WTC11 (cell line): ENCODE measurements at regions not wholly inside any gene's neighbourhood (a gene's known extent, or its start where the extent isn't known, plus 50 kb on each side); places are given as distances from the start of the nearest gene placed in this dataset.

ENCODE experiments used
- ATAC-seq: fragments of 200-7000 bp; cut with Tn5 transposase; 2 replicates; pipeline ENCODE4 v1.10.0; 2021; ENCODE audit warnings: mild to moderate bottlenecking, moderate library complexity
- CTCF ChIA-PET: fragments of 300-600 bp; sonication (Branson Sonifier 250); formaldehyde crosslinking; loops from one replicate; lab custom pipeline; 2021; ENCODE audit warnings: antibody characterized with exemption; lab: Charles Lee
- POLR2A ChIA-PET: fragments of 350-600 bp; sonication (Branson Sonifier 250); formaldehyde crosslinking; loops from one replicate; lab custom pipeline; 2021; ENCODE audit warnings: antibody characterized with exemption; lab: Charles Lee
- DNase-seq: peaks from one replicate; pipeline ENCODE4 v3.0.0; 2021; ENCODE audit warnings: low spot score
- H3K27ac Mint-ChIP-seq: 2 replicates; pipeline ENCODE4 v1.8.0; 2021; ENCODE audit warnings: mixed read lengths
- H3K27me3 Mint-ChIP-seq: 2 replicates; pipeline ENCODE4 v1.8.0; 2021; ENCODE audit warnings: low read depth, mild to moderate bottlenecking, moderate library complexity, mixed read lengths
- H3K36me3 Mint-ChIP-seq: 2 replicates; pipeline ENCODE4 v1.8.0; 2021; ENCODE audit warnings: mixed read lengths
- H3K4me1 Mint-ChIP-seq: 2 replicates; pipeline ENCODE4 v1.8.0; 2022; ENCODE audit warnings: mixed read lengths
- H3K4me3 Mint-ChIP-seq: 2 replicates; pipeline ENCODE4 v1.8.0; 2021; ENCODE audit warnings: mild to moderate bottlenecking, moderate library complexity, mixed read lengths
- H3K9me3 Mint-ChIP-seq: 2 replicates; pipeline ENCODE4 v1.8.0; 2021; ENCODE audit warnings: mixed read lengths
- ATF1 ChIP-seq: sonication (generic); formaldehyde crosslinking; IDR thresholded peaks from 2 replicates; pipeline ENCODE4 v1.8.1; 2023; ENCODE audit warnings: mild to moderate bottlenecking, moderate library complexity, missing genetic modification reagents
- CREM ChIP-seq: sonication (generic); formaldehyde crosslinking; IDR thresholded peaks from 2 replicates; pipeline ENCODE4 v1.8.1; 2022; ENCODE audit warnings: mild to moderate bottlenecking, missing genetic modification reagents, moderate library complexity
- E2F4 ChIP-seq: sonication (generic); formaldehyde crosslinking; IDR thresholded peaks from 2 replicates; pipeline ENCODE4 v1.8.1; 2022; ENCODE audit warnings: low read depth, mild to moderate bottlenecking, moderate library complexity, missing genetic modification reagents, borderline replicate concordance
- ELF4 ChIP-seq: sonication (generic); formaldehyde crosslinking; IDR thresholded peaks from 2 replicates; pipeline ENCODE4 v1.8.1; 2022; ENCODE audit warnings: low read depth, mild to moderate bottlenecking, moderate library complexity, missing genetic modification reagents
- GTF2I ChIP-seq: fragments of 250-450 bp; sonication (Bioruptor Pico); conservative IDR thresholded peaks from 2 replicates; pipeline ENCODE4 v1.4.0; 2021; ENCODE audit warnings: mild to moderate bottlenecking
- IRF1 ChIP-seq: sonication (generic); formaldehyde crosslinking; IDR thresholded peaks from 2 replicates; pipeline ENCODE4 v1.8.0; 2023; ENCODE audit warnings: missing genetic modification reagents
- JAZF1 ChIP-seq: fragments of 250-450 bp; sonication (Bioruptor Pico); IDR thresholded peaks from 2 replicates; pipeline ENCODE4 v1.9.0; 2021; ENCODE audit warnings: moderate library complexity, mild to moderate bottlenecking, inconsistent platforms
- MXD4 ChIP-seq: fragments of 250-450 bp; sonication (Bioruptor Pico); IDR thresholded peaks from 2 replicates; pipeline ENCODE4 v1.8.0; 2021; ENCODE audit warnings: mild to moderate bottlenecking, moderate library complexity, borderline replicate concordance
- MYBL2 ChIP-seq: sonication (generic); formaldehyde crosslinking; IDR thresholded peaks from 2 replicates; pipeline ENCODE4 v1.8.1; 2023; ENCODE audit warnings: mild to moderate bottlenecking, moderate library complexity, missing genetic modification reagents
- NFATC4 ChIP-seq: fragments of 250-450 bp; sonication (Bioruptor Pico); IDR thresholded peaks from 2 replicates; pipeline ENCODE4 v1.9.0; 2021; ENCODE audit warnings: mild to moderate bottlenecking
- PREB ChIP-seq: sonication (generic); formaldehyde crosslinking; IDR thresholded peaks from 2 replicates; pipeline ENCODE4 v1.8.1; 2022; ENCODE audit warnings: mild to moderate bottlenecking, missing genetic modification reagents, moderate library complexity, borderline replicate concordance
- TCF7 ChIP-seq: sonication (generic); formaldehyde crosslinking; IDR thresholded peaks from 2 replicates; pipeline ENCODE4 v1.8.0; 2022; ENCODE audit warnings: mild to moderate bottlenecking, low read depth, missing genetic modification reagents, moderate library complexity
- ZNF317 ChIP-seq: sonication (generic); formaldehyde crosslinking; IDR thresholded peaks from 2 replicates; pipeline ENCODE4 v1.8.1; 2023; ENCODE audit warnings: low read depth, mild to moderate bottlenecking, moderate library complexity, missing genetic modification reagents, borderline replicate concordance
- ZNF416 ChIP-seq: fragments of 250-450 bp; sonication (Bioruptor Pico); IDR thresholded peaks from 2 replicates; pipeline ENCODE4 v1.9.0; 2021; ENCODE audit warnings: mild to moderate bottlenecking, inconsistent platforms
- ZNF423 ChIP-seq: fragments of 250-450 bp; sonication (Bioruptor Pico); IDR thresholded peaks from 2 replicates; pipeline ENCODE4 v2.1.2; 2022; ENCODE audit warnings: mild to moderate bottlenecking, moderate library complexity
- ZNF671 ChIP-seq: fragments of 250-450 bp; sonication (Bioruptor Pico); IDR thresholded peaks from 2 replicates; pipeline ENCODE4 v1.8.0; 2021; ENCODE audit warnings: mild to moderate bottlenecking
- TF ChIP-seq, protein P1 (sequence below): sonication (generic); formaldehyde crosslinking; IDR thresholded peaks from 2 replicates; pipeline ENCODE4 v1.8.0; 2022; ENCODE audit warnings: mild to moderate bottlenecking, missing genetic modification reagents
- TF ChIP-seq, protein P2 (sequence below): sonication (generic); formaldehyde crosslinking; IDR thresholded peaks from 2 replicates; pipeline ENCODE4 v1.8.0; 2023; ENCODE audit warnings: missing genetic modification reagents, mild to moderate bottlenecking, borderline replicate concordance
- TF ChIP-seq, protein P3 (sequence below): sonication (generic); formaldehyde crosslinking; IDR thresholded peaks from 2 replicates; pipeline ENCODE4 v1.8.0; 2022; ENCODE audit warnings: mild to moderate bottlenecking, missing genetic modification reagents
- TF ChIP-seq, protein P4 (sequence below): fragments of 250-450 bp; sonication (Bioruptor Pico); IDR thresholded peaks from 2 replicates; pipeline ENCODE4 v1.9.0; 2021; ENCODE audit warnings: mild to moderate bottlenecking, borderline replicate concordance

DNA sequence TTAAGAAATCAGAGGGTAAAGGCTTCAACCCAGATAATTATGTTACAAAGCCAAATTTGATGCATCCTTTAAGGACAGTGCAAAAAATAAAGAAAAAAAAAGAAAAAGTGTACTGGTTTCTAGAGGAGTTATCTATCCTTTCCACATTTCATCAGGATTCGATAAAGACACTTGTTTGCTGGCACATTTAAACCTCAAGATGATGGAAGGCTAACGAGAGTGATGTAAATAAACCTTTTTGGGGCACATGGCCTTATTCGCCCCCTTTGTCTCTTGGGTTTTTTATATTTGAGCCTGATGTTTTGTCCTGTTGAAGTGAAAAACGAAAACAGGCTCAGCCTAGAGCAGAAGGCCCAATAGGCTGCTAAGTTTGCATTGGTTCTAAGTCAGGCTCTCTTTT lies 416.5 kb downstream of the TAF11L14 start:
- Mint-ChIP-seq H3K27ac (no peak overlapping the region), H3K27me3 (no peaks in the 10 kb centered on the region), H3K4me3 (no peak overlapping the region), H3K4me1 (no peaks in the 10 kb centered on the region), H3K36me3 (no peaks in the 10 kb centered on the region), H3K9me3 (peaks cover 6% of the 10 kb centered on the region)
- CTCF ChIA-PET = no interaction called here
- no peak for DNase-seq
- POLR2A ChIA-PET = no interaction called here
- no peak for ATAC-seq
- TF ChIP-seq CREM (CRISPR knock-in tag) = no peak
- no peak for TF ChIP-seq JAZF1 (CRISPR knock-in tag)
- TF ChIP-seq, protein P1, sequence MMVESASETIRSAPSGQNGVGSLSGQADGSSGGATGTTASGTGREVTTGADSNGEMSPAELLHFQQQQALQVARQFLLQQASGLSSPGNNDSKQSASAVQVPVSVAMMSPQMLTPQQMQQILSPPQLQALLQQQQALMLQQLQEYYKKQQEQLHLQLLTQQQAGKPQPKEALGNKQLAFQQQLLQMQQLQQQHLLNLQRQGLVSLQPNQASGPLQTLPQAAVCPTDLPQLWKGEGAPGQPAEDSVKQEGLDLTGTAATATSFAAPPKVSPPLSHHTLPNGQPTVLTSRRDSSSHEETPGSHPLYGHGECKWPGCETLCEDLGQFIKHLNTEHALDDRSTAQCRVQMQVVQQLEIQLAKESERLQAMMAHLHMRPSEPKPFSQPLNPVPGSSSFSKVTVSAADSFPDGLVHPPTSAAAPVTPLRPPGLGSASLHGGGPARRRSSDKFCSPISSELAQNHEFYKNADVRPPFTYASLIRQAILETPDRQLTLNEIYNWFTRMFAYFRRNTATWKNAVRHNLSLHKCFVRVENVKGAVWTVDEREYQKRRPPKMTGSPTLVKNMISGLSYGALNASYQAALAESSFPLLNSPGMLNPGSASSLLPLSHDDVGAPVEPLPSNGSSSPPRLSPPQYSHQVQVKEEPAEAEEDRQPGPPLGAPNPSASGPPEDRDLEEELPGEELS (CRISPR knock-in tag) = no peak
- no peak for TF ChIP-seq ZNF317
- TF ChIP-seq ZNF416 (CRISPR knock-in tag) = no peak
- no peak for TF ChIP-seq ZNF423 (CRISPR knock-in tag)
- TF ChIP-seq ZNF671 (CRISPR knock-in tag) = no peak
- TF ChIP-seq PREB (CRISPR knock-in tag) = no peak
- no peak for TF ChIP-seq IRF1 (CRISPR knock-in tag)
- TF ChIP-seq TCF7 (CRISPR knock-in tag) = no peak
- no peak for TF ChIP-seq ELF4 (CRISPR knock-in tag)
- TF ChIP-seq E2F4 (CRISPR knock-in tag) = no peak
- TF ChIP-seq, protein P2, sequence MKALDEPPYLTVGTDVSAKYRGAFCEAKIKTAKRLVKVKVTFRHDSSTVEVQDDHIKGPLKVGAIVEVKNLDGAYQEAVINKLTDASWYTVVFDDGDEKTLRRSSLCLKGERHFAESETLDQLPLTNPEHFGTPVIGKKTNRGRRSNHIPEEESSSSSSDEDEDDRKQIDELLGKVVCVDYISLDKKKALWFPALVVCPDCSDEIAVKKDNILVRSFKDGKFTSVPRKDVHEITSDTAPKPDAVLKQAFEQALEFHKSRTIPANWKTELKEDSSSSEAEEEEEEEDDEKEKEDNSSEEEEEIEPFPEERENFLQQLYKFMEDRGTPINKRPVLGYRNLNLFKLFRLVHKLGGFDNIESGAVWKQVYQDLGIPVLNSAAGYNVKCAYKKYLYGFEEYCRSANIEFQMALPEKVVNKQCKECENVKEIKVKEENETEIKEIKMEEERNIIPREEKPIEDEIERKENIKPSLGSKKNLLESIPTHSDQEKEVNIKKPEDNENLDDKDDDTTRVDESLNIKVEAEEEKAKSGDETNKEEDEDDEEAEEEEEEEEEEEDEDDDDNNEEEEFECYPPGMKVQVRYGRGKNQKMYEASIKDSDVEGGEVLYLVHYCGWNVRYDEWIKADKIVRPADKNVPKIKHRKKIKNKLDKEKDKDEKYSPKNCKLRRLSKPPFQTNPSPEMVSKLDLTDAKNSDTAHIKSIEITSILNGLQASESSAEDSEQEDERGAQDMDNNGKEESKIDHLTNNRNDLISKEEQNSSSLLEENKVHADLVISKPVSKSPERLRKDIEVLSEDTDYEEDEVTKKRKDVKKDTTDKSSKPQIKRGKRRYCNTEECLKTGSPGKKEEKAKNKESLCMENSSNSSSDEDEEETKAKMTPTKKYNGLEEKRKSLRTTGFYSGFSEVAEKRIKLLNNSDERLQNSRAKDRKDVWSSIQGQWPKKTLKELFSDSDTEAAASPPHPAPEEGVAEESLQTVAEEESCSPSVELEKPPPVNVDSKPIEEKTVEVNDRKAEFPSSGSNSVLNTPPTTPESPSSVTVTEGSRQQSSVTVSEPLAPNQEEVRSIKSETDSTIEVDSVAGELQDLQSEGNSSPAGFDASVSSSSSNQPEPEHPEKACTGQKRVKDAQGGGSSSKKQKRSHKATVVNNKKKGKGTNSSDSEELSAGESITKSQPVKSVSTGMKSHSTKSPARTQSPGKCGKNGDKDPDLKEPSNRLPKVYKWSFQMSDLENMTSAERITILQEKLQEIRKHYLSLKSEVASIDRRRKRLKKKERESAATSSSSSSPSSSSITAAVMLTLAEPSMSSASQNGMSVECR (CRISPR knock-in tag) = no peak
- TF ChIP-seq MXD4 = no peak
- TF ChIP-seq NFATC4 (CRISPR knock-in tag) = no peak
- TF ChIP-seq, all 79 proteins: peak for 0

DNA sequence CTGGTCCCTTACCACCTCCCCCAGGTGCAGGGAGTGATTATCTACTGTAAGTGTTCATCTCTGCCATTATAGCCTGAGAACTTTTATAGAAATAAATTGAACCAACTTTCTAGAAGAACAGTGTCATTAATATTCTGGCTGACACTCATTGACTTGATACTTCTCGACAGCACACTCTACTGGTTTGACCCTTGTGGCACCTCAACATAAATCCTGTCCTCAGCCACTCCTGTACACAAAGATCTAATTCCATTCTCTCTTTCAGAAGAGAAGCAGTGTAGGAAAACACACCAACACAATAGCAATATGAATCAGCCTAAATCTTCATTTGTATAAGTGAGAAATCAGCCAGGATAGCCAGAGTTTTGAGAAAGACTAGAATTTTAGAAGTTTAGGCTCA lies 417.7 kb downstream of the TAF11L14 start:
- Mint-ChIP-seq H3K36me3 (no peaks in the 10 kb centered on the region), H3K4me1 (no peaks in the 10 kb centered on the region), H3K27me3 (no peaks in the 10 kb centered on the region), H3K27ac (no peak overlapping the region), H3K9me3 (no peaks in the 10 kb centered on the region), H3K4me3 (no peak overlapping the region)
- CTCF ChIA-PET = no interaction called here
- DNase-seq (no peak), ATAC-seq (no peak)
- POLR2A ChIA-PET = no interaction called here
- TF ChIP-seq ATF1 (CRISPR knock-in tag) (no peak), GTF2I (CRISPR knock-in tag) (no peak), E2F4 (CRISPR knock-in tag) (no peak), MYBL2 (CRISPR knock-in tag) (no peak)
- TF ChIP-seq, protein P3, sequence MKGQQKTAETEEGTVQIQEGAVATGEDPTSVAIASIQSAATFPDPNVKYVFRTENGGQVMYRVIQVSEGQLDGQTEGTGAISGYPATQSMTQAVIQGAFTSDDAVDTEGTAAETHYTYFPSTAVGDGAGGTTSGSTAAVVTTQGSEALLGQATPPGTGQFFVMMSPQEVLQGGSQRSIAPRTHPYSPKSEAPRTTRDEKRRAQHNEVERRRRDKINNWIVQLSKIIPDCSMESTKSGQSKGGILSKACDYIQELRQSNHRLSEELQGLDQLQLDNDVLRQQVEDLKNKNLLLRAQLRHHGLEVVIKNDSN (CRISPR knock-in tag) = no peak
- TF ChIP-seq, protein P4, sequence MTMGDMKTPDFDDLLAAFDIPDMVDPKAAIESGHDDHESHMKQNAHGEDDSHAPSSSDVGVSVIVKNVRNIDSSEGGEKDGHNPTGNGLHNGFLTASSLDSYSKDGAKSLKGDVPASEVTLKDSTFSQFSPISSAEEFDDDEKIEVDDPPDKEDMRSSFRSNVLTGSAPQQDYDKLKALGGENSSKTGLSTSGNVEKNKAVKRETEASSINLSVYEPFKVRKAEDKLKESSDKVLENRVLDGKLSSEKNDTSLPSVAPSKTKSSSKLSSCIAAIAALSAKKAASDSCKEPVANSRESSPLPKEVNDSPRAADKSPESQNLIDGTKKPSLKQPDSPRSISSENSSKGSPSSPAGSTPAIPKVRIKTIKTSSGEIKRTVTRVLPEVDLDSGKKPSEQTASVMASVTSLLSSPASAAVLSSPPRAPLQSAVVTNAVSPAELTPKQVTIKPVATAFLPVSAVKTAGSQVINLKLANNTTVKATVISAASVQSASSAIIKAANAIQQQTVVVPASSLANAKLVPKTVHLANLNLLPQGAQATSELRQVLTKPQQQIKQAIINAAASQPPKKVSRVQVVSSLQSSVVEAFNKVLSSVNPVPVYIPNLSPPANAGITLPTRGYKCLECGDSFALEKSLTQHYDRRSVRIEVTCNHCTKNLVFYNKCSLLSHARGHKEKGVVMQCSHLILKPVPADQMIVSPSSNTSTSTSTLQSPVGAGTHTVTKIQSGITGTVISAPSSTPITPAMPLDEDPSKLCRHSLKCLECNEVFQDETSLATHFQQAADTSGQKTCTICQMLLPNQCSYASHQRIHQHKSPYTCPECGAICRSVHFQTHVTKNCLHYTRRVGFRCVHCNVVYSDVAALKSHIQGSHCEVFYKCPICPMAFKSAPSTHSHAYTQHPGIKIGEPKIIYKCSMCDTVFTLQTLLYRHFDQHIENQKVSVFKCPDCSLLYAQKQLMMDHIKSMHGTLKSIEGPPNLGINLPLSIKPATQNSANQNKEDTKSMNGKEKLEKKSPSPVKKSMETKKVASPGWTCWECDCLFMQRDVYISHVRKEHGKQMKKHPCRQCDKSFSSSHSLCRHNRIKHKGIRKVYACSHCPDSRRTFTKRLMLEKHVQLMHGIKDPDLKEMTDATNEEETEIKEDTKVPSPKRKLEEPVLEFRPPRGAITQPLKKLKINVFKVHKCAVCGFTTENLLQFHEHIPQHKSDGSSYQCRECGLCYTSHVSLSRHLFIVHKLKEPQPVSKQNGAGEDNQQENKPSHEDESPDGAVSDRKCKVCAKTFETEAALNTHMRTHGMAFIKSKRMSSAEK (CRISPR knock-in tag) = no peak
